Fibroblast of skin of right quadriceps (primary cell): ENCODE measurements at regions not wholly inside any gene's neighbourhood (a gene's known extent, or its start where the extent isn't known, plus 50 kb on each side); places are given as distances from the start of the nearest gene placed in this dataset.

Source experiments
- DNase-seq: peaks from one replicate; pipeline ENCODE4 v3.0.0-alpha.2; 2013

- no peak for DNase-seq
Measured at GRCh38 chr1:68969441-68969840, 472.6 kb upstream of the DEPDC1 start.

- DNase-seq = no peak
Measured at GRCh38 chr1:68970571-68970970, 473.7 kb upstream of the DEPDC1 start.

- peak; percentile 27 for DNase-seq
Measured at GRCh38 chr1:68973459-68974244, 476.8 kb upstream of the DEPDC1 start.

- DNase-seq = no peak
Measured at GRCh38 chr1:68974447-68974846, 477.6 kb upstream of the DEPDC1 start.

GRCh38 chr1:68975212-68975933 lies 478.5 kb upstream of the DEPDC1 start:
- no peak for DNase-seq

- DNase-seq = no peak
Measured at GRCh38 chr1:68976916-68977610, 480.2 kb upstream of the DEPDC1 start.

GRCh38 chr1:68979891-68980290 lies 483.0 kb upstream of the DEPDC1 start:
- no peak for DNase-seq

GRCh38 chr1:68984289-68984688 lies 487.4 kb upstream of the DEPDC1 start:
- DNase-seq = no peak

GRCh38 chr1:68994096-68994495 lies 497.2 kb upstream of the DEPDC1 start:
- DNase-seq = no peak

GRCh38 chr1:69016468-69016867 lies 519.6 kb upstream of the DEPDC1 start:
- no peak for DNase-seq

GRCh38 chr1:69029649-69030048 lies 532.8 kb upstream of the DEPDC1 start:
- no peak for DNase-seq

- DNase-seq = no peak
Measured at GRCh38 chr1:69038379-69038778, 529.3 kb upstream of the LRRC7 start.

GRCh38 chr1:69045572-69045971 lies 522.1 kb upstream of the LRRC7 start:
- no peak for DNase-seq

GRCh38 chr1:69055194-69055593 lies 512.5 kb upstream of the LRRC7 start:
- DNase-seq = no peak

GRCh38 chr1:69058454-69058853 lies 509.3 kb upstream of the LRRC7 start:
- DNase-seq = no peak

GRCh38 chr1:69070660-69071373 lies 496.9 kb upstream of the LRRC7 start:
- DNase-seq = no peak

- DNase-seq = no peak
Measured at GRCh38 chr1:69073176-69073575, 494.5 kb upstream of the LRRC7 start.

GRCh38 chr1:69076631-69077030 lies 491.1 kb upstream of the LRRC7 start:
- DNase-seq = no peak

GRCh38 chr1:69077198-69077597 lies 490.5 kb upstream of the LRRC7 start:
- no peak for DNase-seq

- DNase-seq = no peak
Measured at GRCh38 chr1:69077633-69078032, 490.1 kb upstream of the LRRC7 start.

- DNase-seq = no peak
Measured at GRCh38 chr1:69081668-69082067, 486.1 kb upstream of the LRRC7 start.

- no peak for DNase-seq
Measured at GRCh38 chr1:69082312-69082711, 485.4 kb upstream of the LRRC7 start.

GRCh38 chr1:69086148-69086547 lies 481.6 kb upstream of the LRRC7 start:
- DNase-seq = no peak
